SK-N-SH treated with all-trans-retinoic acid at 6 μM for 48 hours (cell line): ENCODE measurements at regions not wholly inside any gene's neighbourhood (a gene's known extent, or its start where the extent isn't known, plus 50 kb on each side); places are given as distances from the start of the nearest gene placed in this dataset.

Source experiments
- ATAC-seq: fragments of 200-7000 bp; cut with Tn5 transposase; 3 replicates; pipeline ENCODE4 v1.9.1; 2020; ENCODE audit warnings: mild to moderate bottlenecking, moderate library complexity
- BACH2 ChIP-seq: fragments of 250-450 bp; sonication (Bioruptor Pico); IDR thresholded peaks from 2 replicates; pipeline ENCODE4 v1.9.0; 2021; ENCODE audit warnings: mild to moderate bottlenecking, borderline replicate concordance
- CSDC2 ChIP-seq: fragments of 250-450 bp; sonication (Bioruptor Pico); IDR thresholded peaks from 2 replicates; pipeline ENCODE4 v1.5.0; 2020; ENCODE audit warnings: mild to moderate bottlenecking, moderate library complexity
- CSRNP3 ChIP-seq: fragments of 250-450 bp; sonication (Bioruptor Pico); IDR thresholded peaks from 2 replicates; pipeline ENCODE4 v1.5.1; 2021; ENCODE audit warnings: mild to moderate bottlenecking, moderate library complexity
- ESRRG ChIP-seq: fragments of 250-450 bp; sonication (Bioruptor Pico); IDR thresholded peaks from 2 replicates; pipeline ENCODE4 v1.6.1; 2021; ENCODE audit warnings: mild to moderate bottlenecking
- GLIS3 ChIP-seq: fragments of 250-450 bp; sonication (Bioruptor Pico); IDR thresholded peaks from 2 replicates; pipeline ENCODE4 v1.5.0; 2020; ENCODE audit warnings: mild to moderate bottlenecking, moderate library complexity
- ISL1 ChIP-seq: fragments of 250-450 bp; sonication (Bioruptor Pico); IDR thresholded peaks from 2 replicates; pipeline ENCODE4 v2.1.2; 2022; ENCODE audit warnings: mild to moderate bottlenecking, moderate library complexity
- OSR1 ChIP-seq: fragments of 250-450 bp; sonication (Bioruptor Pico); IDR thresholded peaks from 2 replicates; pipeline ENCODE4 v1.8.0; 2022; ENCODE audit warnings: moderate library complexity, mild to moderate bottlenecking, inconsistent platforms
- PATZ1 ChIP-seq: fragments of 250-450 bp; sonication (Bioruptor Pico); IDR thresholded peaks from 2 replicates; pipeline ENCODE4 v1.8.0; 2020; ENCODE audit warnings: mild to moderate bottlenecking, moderate library complexity, borderline replicate concordance
- RARB ChIP-seq: fragments of 250-450 bp; sonication (Bioruptor Pico); IDR thresholded peaks from 2 replicates; pipeline ENCODE4 v1.8.0; 2021; ENCODE audit warnings: mild to moderate bottlenecking, moderate library complexity
- SNAI2 ChIP-seq: fragments of 250-450 bp; sonication (Bioruptor Pico); IDR thresholded peaks from 2 replicates; pipeline ENCODE4 v1.5.0; 2020; ENCODE audit warnings: mild to moderate bottlenecking, moderate library complexity
- TCF4 ChIP-seq: fragments of 250-450 bp; sonication (Bioruptor Pico); IDR thresholded peaks from 2 replicates; pipeline ENCODE4 v1.8.0; 2021; ENCODE audit warnings: mild to moderate bottlenecking, moderate library complexity, borderline replicate concordance
- ZC3H10 ChIP-seq: fragments of 250-450 bp; sonication (Bioruptor Pico); IDR thresholded peaks from 2 replicates; pipeline ENCODE4 v1.5.1; 2021; ENCODE audit warnings: mild to moderate bottlenecking, moderate library complexity
- ZFP3 ChIP-seq: fragments of 250-450 bp; sonication (Bioruptor Pico); IDR thresholded peaks from 2 replicates; pipeline ENCODE4 v1.5.0; 2020; ENCODE audit warnings: mild to moderate bottlenecking, moderate library complexity
- ZFP30 ChIP-seq: fragments of 450-650 bp; formaldehyde crosslinking; IDR thresholded peaks from 2 replicates; pipeline ENCODE4 v1.5.0; 2022; ENCODE audit warnings: mild to moderate bottlenecking, moderate library complexity
- ZNF70 ChIP-seq: fragments of 450-650 bp; formaldehyde crosslinking; IDR thresholded peaks from 2 replicates; pipeline ENCODE4 v1.5.0; 2020; ENCODE audit warnings: mild to moderate bottlenecking, moderate library complexity
- ZNF8 ChIP-seq: fragments of 450-650 bp; formaldehyde crosslinking; IDR thresholded peaks from 2 replicates; pipeline ENCODE4 v1.5.0; 2020; ENCODE audit warnings: mild to moderate bottlenecking, moderate library complexity
- TF ChIP-seq, protein P1 (sequence below): fragments of 250-450 bp; sonication (Bioruptor Pico); IDR thresholded peaks from 2 replicates; pipeline ENCODE4 v1.5.1; 2020; ENCODE audit warnings: low read depth, mild to moderate bottlenecking, moderate library complexity
- TF ChIP-seq, protein P2 (sequence below): fragments of 250-450 bp; sonication (Bioruptor Pico); IDR thresholded peaks from 2 replicates; pipeline ENCODE4 v1.5.0; 2020; ENCODE audit warnings: mild to moderate bottlenecking, moderate library complexity

DNA sequence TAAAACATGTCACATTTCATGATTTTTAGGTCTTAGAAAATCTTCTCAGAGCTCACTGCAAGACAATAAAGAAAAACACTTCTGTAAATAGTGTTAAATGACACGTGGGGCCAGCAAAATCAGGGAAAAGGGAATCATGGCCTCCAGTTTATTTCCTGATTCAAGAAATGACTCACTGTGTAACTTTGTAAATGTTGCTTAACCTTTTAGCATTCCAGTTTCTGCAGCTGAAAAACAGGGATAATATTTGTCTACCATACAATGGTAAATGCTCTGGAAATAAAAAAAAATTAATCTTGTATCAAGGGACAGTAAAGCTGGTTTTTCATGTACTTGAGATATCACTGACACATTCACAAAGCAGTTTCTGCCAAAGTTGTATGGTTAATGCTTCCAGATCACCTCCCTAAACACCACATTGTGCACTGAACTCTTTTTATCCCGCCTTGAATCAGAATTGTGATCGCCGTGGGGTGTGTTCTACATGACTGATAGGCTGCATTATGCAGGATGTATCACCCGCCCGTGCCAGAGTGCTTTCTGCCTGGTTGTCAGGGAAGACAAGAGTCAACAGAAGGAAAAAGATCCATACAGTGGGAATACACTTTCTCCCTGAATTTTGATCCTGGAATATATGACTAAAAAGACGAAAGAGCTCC lies 238.8 kb downstream of the IKZF2 start:
- TF ChIP-seq BACH2 (CRISPR knock-in tag), result no peak
- peak; percentile 82 for ATAC-seq

GRCh38 chr2:212911011-212911410 lies 240.4 kb downstream of the IKZF2 start:
- ATAC-seq, result no peak

GRCh38 chr2:212908682-212909435 lies 242.6 kb downstream of the IKZF2 start:
- no peak for TF ChIP-seq SNAI2
- TF ChIP-seq, protein P1, sequence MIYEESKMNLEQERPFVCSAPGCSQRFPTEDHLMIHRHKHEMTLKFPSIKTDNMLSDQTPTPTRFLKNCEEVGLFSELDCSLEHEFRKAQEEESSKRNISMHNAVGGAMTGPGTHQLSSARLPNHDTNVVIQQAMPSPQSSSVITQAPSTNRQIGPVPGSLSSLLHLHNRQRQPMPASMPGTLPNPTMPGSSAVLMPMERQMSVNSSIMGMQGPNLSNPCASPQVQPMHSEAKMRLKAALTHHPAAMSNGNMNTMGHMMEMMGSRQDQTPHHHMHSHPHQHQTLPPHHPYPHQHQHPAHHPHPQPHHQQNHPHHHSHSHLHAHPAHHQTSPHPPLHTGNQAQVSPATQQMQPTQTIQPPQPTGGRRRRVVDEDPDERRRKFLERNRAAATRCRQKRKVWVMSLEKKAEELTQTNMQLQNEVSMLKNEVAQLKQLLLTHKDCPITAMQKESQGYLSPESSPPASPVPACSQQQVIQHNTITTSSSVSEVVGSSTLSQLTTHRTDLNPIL (CRISPR knock-in tag), result no peak
- TF ChIP-seq, all 23 proteins: peak for 0
- no peak for ATAC-seq

More at GRCh38 chr2:212911011-212911410, 240.4 kb downstream of the IKZF2 start:
- no peak for TF ChIP-seq CSRNP3 (CRISPR knock-in tag)
- TF ChIP-seq ZNF70 (CRISPR knock-in tag), result no peak
- TF ChIP-seq PATZ1, result no peak
- no peak for TF ChIP-seq GLIS3 (CRISPR knock-in tag)
- TF ChIP-seq SNAI2, result no peak
- no peak for TF ChIP-seq ZC3H10

DNA sequence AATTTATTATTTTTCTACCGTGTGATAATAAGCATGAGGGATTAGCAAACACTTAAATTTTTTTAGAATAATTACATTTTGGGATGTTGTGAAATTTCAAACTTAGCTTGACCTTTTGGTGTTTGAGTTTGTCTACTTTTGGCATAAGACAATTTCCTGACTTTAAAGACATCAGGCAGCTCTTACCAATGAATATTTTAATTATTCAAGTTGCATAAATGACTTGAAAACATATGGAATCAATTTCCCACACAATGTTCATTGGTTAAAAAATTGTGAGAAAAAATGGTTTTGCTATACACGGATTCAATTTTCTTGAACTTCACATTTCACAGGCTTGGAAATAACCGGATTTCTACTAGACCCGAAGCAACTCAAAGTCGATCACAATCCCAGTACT lies 243.4 kb downstream of the IKZF2 start:
- TF ChIP-seq GLIS3 (CRISPR knock-in tag) (no peak), ZFP30 (CRISPR knock-in tag) (no peak), ZFP3 (CRISPR knock-in tag) (no peak), PATZ1 (no peak), CSDC2 (no peak), RARB (CRISPR knock-in tag) (no peak), SNAI2 (no peak), ZC3H10 (no peak), BACH2 (CRISPR knock-in tag) (no peak)
- TF ChIP-seq, protein P1 (CRISPR knock-in tag), result no peak
- ATAC-seq, result no peak

DNA sequence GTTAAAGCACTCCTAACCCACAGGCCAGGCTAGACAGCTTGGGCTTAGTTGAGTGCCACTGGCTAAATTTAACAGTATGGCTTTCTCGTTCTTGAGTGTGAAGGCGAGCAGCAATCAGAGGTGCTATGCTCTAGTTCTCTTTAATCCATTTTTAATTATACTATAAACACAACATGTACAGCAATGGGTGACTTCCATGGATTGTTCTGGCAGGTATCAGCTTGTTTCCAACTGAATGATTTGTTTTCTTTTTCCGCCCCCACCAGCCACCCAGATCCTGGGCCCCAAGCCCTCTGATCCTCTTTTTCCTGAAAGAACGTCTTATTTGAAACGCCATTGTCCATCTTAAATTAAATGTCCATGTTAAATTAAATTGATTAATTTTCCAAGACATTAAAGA lies 244.8 kb downstream of the IKZF2 start:
- TF ChIP-seq BACH2 (CRISPR knock-in tag) (no peak), ZNF70 (CRISPR knock-in tag) (no peak), OSR1 (CRISPR knock-in tag) (no peak), SNAI2 (no peak), ZFP30 (CRISPR knock-in tag) (no peak), GLIS3 (CRISPR knock-in tag) (no peak), ESRRG (no peak), TCF4 (no peak), ZC3H10 (no peak), ISL1 (CRISPR knock-in tag) (no peak), ZNF8 (CRISPR knock-in tag) (no peak)
- TF ChIP-seq, protein P2, sequence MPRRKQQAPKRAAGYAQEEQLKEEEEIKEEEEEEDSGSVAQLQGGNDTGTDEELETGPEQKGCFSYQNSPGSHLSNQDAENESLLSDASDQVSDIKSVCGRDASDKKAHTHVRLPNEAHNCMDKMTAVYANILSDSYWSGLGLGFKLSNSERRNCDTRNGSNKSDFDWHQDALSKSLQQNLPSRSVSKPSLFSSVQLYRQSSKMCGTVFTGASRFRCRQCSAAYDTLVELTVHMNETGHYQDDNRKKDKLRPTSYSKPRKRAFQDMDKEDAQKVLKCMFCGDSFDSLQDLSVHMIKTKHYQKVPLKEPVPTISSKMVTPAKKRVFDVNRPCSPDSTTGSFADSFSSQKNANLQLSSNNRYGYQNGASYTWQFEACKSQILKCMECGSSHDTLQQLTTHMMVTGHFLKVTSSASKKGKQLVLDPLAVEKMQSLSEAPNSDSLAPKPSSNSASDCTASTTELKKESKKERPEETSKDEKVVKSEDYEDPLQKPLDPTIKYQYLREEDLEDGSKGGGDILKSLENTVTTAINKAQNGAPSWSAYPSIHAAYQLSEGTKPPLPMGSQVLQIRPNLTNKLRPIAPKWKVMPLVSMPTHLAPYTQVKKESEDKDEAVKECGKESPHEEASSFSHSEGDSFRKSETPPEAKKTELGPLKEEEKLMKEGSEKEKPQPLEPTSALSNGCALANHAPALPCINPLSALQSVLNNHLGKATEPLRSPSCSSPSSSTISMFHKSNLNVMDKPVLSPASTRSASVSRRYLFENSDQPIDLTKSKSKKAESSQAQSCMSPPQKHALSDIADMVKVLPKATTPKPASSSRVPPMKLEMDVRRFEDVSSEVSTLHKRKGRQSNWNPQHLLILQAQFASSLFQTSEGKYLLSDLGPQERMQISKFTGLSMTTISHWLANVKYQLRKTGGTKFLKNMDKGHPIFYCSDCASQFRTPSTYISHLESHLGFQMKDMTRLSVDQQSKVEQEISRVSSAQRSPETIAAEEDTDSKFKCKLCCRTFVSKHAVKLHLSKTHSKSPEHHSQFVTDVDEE (CRISPR knock-in tag), result no peak
- TF ChIP-seq, protein P1 (CRISPR knock-in tag), result no peak
- ATAC-seq, result no peak
